NT2/D1 (cell line): ENCODE measurements at regions not wholly inside any gene's neighbourhood (a gene's known extent, or its start where the extent isn't known, plus 50 kb on each side); places are given as distances from the start of the nearest gene placed in this dataset.

ENCODE experiments used
- YY1 ChIP-seq: IDR thresholded peaks from 2 replicates; pipeline ENCODE4 v1.6.1; 2011; ENCODE audit not compliant: insufficient read length, insufficient read depth
- ZNF274 ChIP-seq: IDR thresholded peaks from 2 replicates; pipeline ENCODE4 v1.6.1; 2011; ENCODE audit warnings: mild to moderate bottlenecking, low read depth, low read length

DNA sequence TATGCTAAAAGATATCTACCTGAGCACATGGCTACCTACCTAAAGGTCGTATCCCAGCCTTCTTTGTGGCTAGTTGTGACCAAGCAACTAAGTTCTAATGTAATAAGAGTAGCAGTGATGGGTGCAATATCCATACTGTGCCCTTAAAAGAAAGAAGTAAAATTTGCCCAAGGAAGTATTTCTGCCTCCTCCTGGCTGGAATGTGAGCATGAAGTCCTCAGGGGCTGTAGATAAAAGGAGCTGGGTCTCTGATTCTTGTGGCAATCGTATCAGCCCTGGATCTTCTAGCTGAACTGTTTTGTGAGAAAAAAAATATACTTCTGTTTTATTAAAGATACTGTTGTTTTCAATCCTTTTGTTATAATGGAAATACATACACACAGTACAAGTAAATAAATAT is 217.4 kb downstream of the GPAT3 start:
- no peak for TF ChIP-seq YY1
- TF ChIP-seq ZNF274: no peak
